HepG2 (cell line): ENCODE measurements at regions not wholly inside any gene's neighbourhood (a gene's known extent, or its start where the extent isn't known, plus 50 kb on each side); places are given as distances from the start of the nearest gene placed in this dataset.

Source experiments
- ATAC-seq: fragments of 200-7000 bp; cut with Tn5 transposase; 3 replicates; pipeline ENCODE4 v1.9.1; 2020; ENCODE audit warnings: mild to moderate bottlenecking, moderate library complexity
- BruUV-seq: library from RNA; stranded (reverse); fragments of 400-500 nt; replicated peaks from 2 replicates; lab custom pipeline; 2021; lab: Mats Ljungman, UMichigan
- CTCF ChIA-PET: fragments of 300-600 bp; formaldehyde crosslinking; extraction: SDS; loops from one replicate; lab custom pipeline; 2021; ENCODE audit warnings: low total read pairs, inconsistent platforms, low intra/inter-chr PET ratio; lab: Yijun Ruan, JAX
- POLR2A ChIA-PET: fragments of 350-600 bp; sonication (Branson Sonifier 250); formaldehyde crosslinking; loops from one replicate; lab custom pipeline; 2020; ENCODE audit warnings: antibody characterized with exemption, inconsistent platforms; lab: Yijun Ruan, JAX
- DNase-seq: peaks from one replicate; pipeline ENCODE4 v3.0.0-alpha.2; 2015; ENCODE audit warnings: low spot score
- FAIRE-seq: peaks from 3 replicates; lab custom pipeline; 2011; peaks lifted over from hg19 to GRCh38; lab: Jason Lieb, UNC
- H2AFZ ChIP-seq: one replicate; pipeline ENCODE4 v1.6.1; 2011; ENCODE audit warnings: low read length, inconsistent platforms
- H3K27ac ChIP-seq: fragments of 300-600 bp; 3 replicates; pipeline ENCODE4 v1.8.0; 2011; ENCODE audit warnings: mixed run types, mild to moderate bottlenecking, mixed read lengths, low read length, inconsistent platforms; ENCODE audit not compliant: insufficient read depth; ENCODE audit errors: extremely low read length
- H3K27me3 ChIP-seq, 2 experiments: fragments of 200-600 bp in 1 of 2; 2 replicates in 1 of 2; 3 replicates in 1 of 2; pipeline versions ENCODE4 v1.6.0 to v1.8.0; 2011; ENCODE audit warnings: low read length in 2 of 2, mild to moderate bottlenecking in 2 of 2, moderate library complexity in 2 of 2, inconsistent platforms in 1 of 2; ENCODE audit not compliant: insufficient read depth in 2 of 2, control insufficient read depth in 1 of 2
- H3K36me3 ChIP-seq, 2 experiments: fragments of 200-600 bp in 1 of 2; replicated peaks in 1 of 2; 2 replicates in 1 of 2; 3 replicates in 1 of 2; pipeline versions ENCODE4 v1.5.1 to v1.8.0; 2011; ENCODE audit warnings: low read length in 2 of 2, inconsistent platforms in 1 of 2; ENCODE audit not compliant: insufficient read depth in 2 of 2, control insufficient read depth in 1 of 2
- H3K4me1 ChIP-seq: 2 replicates; pipeline ENCODE4 v1.5.1; 2012; ENCODE audit warnings: low read length, inconsistent platforms; ENCODE audit not compliant: insufficient read depth
- H3K4me2 ChIP-seq: 2 replicates; pipeline ENCODE4 v1.6.0; 2011; ENCODE audit warnings: low read depth, low read length, inconsistent platforms
- H3K4me3 ChIP-seq, 3 experiments: fragments of 200-600 bp in 1 of 3; sonication (generic), shearing (Covaris generic) in 1 of 3; replicated peaks in 1 of 3; 2 replicates each; pipeline ENCODE4 v1.5.1; 2011 to 2016; ENCODE audit warnings: low read length in 3 of 3, inconsistent platforms in 2 of 3, low read depth in 2 of 3, mild to moderate bottlenecking in 2 of 3, control low read depth in 1 of 3, mixed read lengths in 1 of 3; ENCODE audit not compliant: insufficient read depth in 1 of 3
- H3K79me2 ChIP-seq: one replicate; pipeline ENCODE4 v1.6.1; 2011; ENCODE audit warnings: low read length, inconsistent platforms; ENCODE audit not compliant: insufficient read depth
- H3K9ac ChIP-seq: 2 replicates; pipeline ENCODE4 v1.6.0; 2011; ENCODE audit warnings: mild to moderate bottlenecking, low read depth, low read length, inconsistent platforms; ENCODE audit not compliant: insufficient read depth
- H3K9me3 ChIP-seq: 2 replicates; pipeline ENCODE4 v1.5.1; 2012; ENCODE audit warnings: mild to moderate bottlenecking, low read length
- H4K20me1 ChIP-seq: 2 replicates; pipeline ENCODE4 v1.6.0; 2011; ENCODE audit warnings: inconsistent platforms, mild to moderate bottlenecking, low read length, moderate library complexity; ENCODE audit not compliant: insufficient read depth
- CHD4 ChIP-seq: fragments of 200-600 bp; sonication (generic); IDR thresholded peaks from 2 replicates; pipeline ENCODE4 v1.7.0; 2017; ENCODE audit warnings: mild to moderate bottlenecking, low read length, borderline replicate concordance
- CREM ChIP-seq, 2 experiments: sonication (generic) in 1 of 2; formaldehyde crosslinking in 1 of 2; IDR thresholded peaks; 2 replicates each; pipeline versions ENCODE4 v1.4.0 to v1.6.1; 2016 to 2020; ENCODE audit warnings: antibody characterized with exemption in 1 of 2, mild to moderate bottlenecking in 1 of 2, missing genetic modification reagents in 1 of 2
- FOXP1 ChIP-seq, 2 experiments: fragments of 450-650 bp in 1 of 2; IDR thresholded peaks; 2 replicates each; pipeline ENCODE4 v1.6.1; 2017 to 2018; ENCODE audit warnings: antibody characterized with exemption in 1 of 2
- GATA4 ChIP-seq: sonication (generic); IDR thresholded peaks from 2 replicates; pipeline ENCODE4 v1.6.1; 2016; ENCODE audit warnings: antibody characterized with exemption, low read depth, borderline replicate concordance
- HMG20A ChIP-seq: IDR thresholded peaks from 2 replicates; pipeline ENCODE4 v1.6.1; 2016; ENCODE audit warnings: borderline replicate concordance
- HNRNPK ChIP-seq: fragments of 200-400 bp; formaldehyde crosslinking; IDR thresholded peaks from 2 replicates; pipeline ENCODE4 v1.6.1; 2018; ENCODE audit warnings: low read length, low read depth, moderate library complexity, mild to moderate bottlenecking; ENCODE audit not compliant: poor library complexity, severe bottlenecking
- KLF12 ChIP-seq: sonication (generic); formaldehyde crosslinking; IDR thresholded peaks from 2 replicates; pipeline ENCODE4 v1.4.0; 2020; ENCODE audit warnings: missing genetic modification reagents, borderline replicate concordance
- MEIS2 ChIP-seq: sonication (generic); formaldehyde crosslinking; IDR thresholded peaks from 2 replicates; pipeline ENCODE4 v1.9.0; 2021; ENCODE audit warnings: mild to moderate bottlenecking, missing genetic modification reagents
- NFKBIZ ChIP-seq: IDR thresholded peaks from 2 replicates; pipeline ENCODE4 v1.6.1; 2018; ENCODE audit warnings: missing genetic modification reagents, missing compliant biosample characterization
- PTBP1 ChIP-seq: fragments of 200-400 bp; formaldehyde crosslinking; IDR thresholded peaks from 2 replicates; pipeline ENCODE4 v1.6.1; 2018; ENCODE audit warnings: low read length, low read depth; ENCODE audit not compliant: poor library complexity, severe bottlenecking
- ZNF225 ChIP-seq: sonication (generic); formaldehyde crosslinking; IDR thresholded peaks from 2 replicates; pipeline ENCODE4 v1.4.0; 2020; ENCODE audit warnings: mild to moderate bottlenecking, missing genetic modification reagents
- ZNF256 ChIP-seq: sonication (generic); formaldehyde crosslinking; conservative IDR thresholded peaks from 2 replicates; pipeline ENCODE4 v1.4.0; 2020; ENCODE audit warnings: missing genetic modification reagents
- ZNF260 ChIP-seq: sonication (generic); formaldehyde crosslinking; IDR thresholded peaks from 2 replicates; pipeline ENCODE4 v1.4.0; 2020; ENCODE audit warnings: missing genetic modification reagents, low read depth, mild to moderate bottlenecking, borderline replicate concordance
- WGBS: methylation state at CpG from one replicate; pipeline ENCODE4 v1.1.6; 2017; ENCODE audit warnings: low lambda C conversion rate; 5-methylcytosine and 5-hydroxymethylcytosine counted together
- in situ Hi-C: cut with HindIII; loops from 2 replicates; pipeline ENCODE4 v1.10.0; 2017; ENCODE audit warnings: low pct_unique_long_range_greater_than_20kb; ENCODE audit not compliant: extremely low pct_ligation_motif_present
- intact Hi-C: fragments of 100-400 bp; cut with micrococcal nuclease; formaldehyde crosslinking; loops from one replicate; pipeline ENCODE4 v1.10.0; 2022; ENCODE audit not compliant: unreplicated experiment
- TF ChIP-seq, protein P1 (sequence below): sonication (generic); formaldehyde crosslinking; IDR thresholded peaks from 2 replicates; pipeline ENCODE4 v1.5.0; 2020; ENCODE audit warnings: mild to moderate bottlenecking, missing genetic modification reagents, borderline replicate concordance

DNA sequence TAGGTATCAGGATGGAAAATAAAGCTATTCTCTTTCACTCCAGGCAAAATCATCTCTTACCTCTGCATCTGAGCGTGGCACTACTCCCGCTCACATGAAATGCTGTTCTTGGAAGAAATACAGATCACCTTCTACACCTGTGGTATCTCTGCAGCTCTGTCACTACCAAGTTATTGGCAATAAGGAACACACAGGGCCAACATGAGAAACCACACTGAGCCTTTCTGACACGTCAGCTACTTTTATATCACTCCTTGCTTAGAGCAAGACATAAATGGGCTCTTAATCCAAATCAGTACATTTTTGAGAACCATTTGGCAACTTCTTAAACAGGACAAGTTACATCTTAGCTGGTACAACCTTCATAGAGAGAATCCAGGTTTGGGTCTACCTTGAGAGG lies 101.8 kb upstream of the GUCY1A1 start:
- no peak overlapping the region for H3K27ac ChIP-seq
- FAIRE-seq (no peak), ATAC-seq (no peak), DNase-seq (no peak)
- no peak overlapping the region for H2AFZ ChIP-seq
- in situ Hi-C loops = no loop called here
- H3K36me3 ChIP-seq = no peaks in the 10 kb centered on the region
- H3K27me3 ChIP-seq = no peaks in the 10 kb centered on the region
- ChIA-PET POLR2A (no interaction called here), CTCF (no interaction called here)
- no peaks in the 10 kb centered on the region for H3K79me2 ChIP-seq
- BruUV-seq = no TSS peak
- TF ChIP-seq FOXP1 (IDR thresholded peaks at IDR 0.05) (no peak), FOXP1 (CRISPR knock-in tag; IDR thresholded peaks at IDR 0.05) (no peak), KLF12 (CRISPR knock-in tag) (no peak), ZNF256 (no peak), HMG20A (CRISPR knock-in tag) (no peak), CREM (IDR thresholded peaks at IDR 0.05) (no peak), CREM (CRISPR knock-in tag; IDR thresholded peaks at IDR 0.05) (no peak), PTBP1 (no peak), ZNF225 (CRISPR knock-in tag) (no peak), ZNF260 (no peak), NFKBIZ (CRISPR knock-in tag) (no peak), GATA4 (no peak), HNRNPK (no peak), CHD4 (no peak), MEIS2 (CRISPR knock-in tag) (no peak)
- TF ChIP-seq, protein P1, sequence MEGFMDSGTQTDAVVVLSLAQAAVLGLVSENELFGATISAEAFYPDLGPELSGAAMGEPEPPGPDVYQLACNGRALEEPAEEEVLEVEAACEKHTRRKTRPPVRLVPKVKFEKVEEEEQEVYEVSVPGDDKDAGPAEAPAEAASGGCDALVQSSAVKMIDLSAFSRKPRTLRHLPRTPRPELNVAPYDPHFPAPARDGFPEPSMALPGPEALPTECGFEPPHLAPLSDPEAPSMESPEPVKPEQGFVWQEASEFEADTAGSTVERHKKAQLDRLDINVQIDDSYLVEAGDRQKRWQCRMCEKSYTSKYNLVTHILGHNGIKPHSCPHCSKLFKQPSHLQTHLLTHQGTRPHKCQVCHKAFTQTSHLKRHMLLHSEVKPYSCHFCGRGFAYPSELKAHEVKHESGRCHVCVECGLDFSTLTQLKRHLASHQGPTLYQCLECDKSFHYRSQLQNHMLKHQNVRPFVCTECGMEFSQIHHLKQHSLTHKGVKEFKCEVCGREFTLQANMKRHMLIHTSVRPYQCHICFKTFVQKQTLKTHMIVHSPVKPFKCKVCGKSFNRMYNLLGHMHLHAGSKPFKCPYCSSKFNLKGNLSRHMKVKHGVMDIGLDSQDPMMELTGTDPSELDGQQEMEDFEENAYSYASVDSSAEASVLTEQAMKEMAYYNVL (CRISPR knock-in tag) = no peak
- H3K4me2 ChIP-seq = no peak overlapping the region
- H3K9me3 ChIP-seq = no peaks in the 10 kb centered on the region
- no peaks in the 10 kb centered on the region for H4K20me1 ChIP-seq
- intact Hi-C loops = no loop called here
- H3K4me3 ChIP-seq = no peak overlapping the region
- H3K9ac ChIP-seq = no peak overlapping the region
- WGBS = 15% methylated on average over 3 of the region's 3 CpGs
- no peaks in the 10 kb centered on the region for H3K4me1 ChIP-seq
